Suprapubic skin (tissue), 4 donors: ENCODE measurements at regions not wholly inside any gene's neighbourhood (a gene's known extent, or its start where the extent isn't known, plus 50 kb on each side); places are given as distances from the start of the nearest gene placed in this dataset.

ENCODE experiments used
- DNase-seq, 2 donors: peaks; one replicate each; pipeline ENCODE4 v3.0.0-alpha.2; 2019; ENCODE audit warnings: low spot score in 2 of 2
- H3K27ac ChIP-seq: fragments of 200-600 bp; sonication (generic); one replicate; pipeline ENCODE4 v1.5.1; 2019
- H3K27me3 ChIP-seq: fragments of 200-600 bp; sonication (generic); one replicate; pipeline ENCODE4 v1.5.1; 2019
- H3K36me3 ChIP-seq: fragments of 200-600 bp; sonication (generic); one replicate; pipeline ENCODE4 v1.5.1; 2019
- H3K4me1 ChIP-seq: fragments of 200-600 bp; sonication (generic); one replicate; pipeline ENCODE4 v1.5.1; 2019
- H3K4me3 ChIP-seq: fragments of 200-600 bp; sonication (generic); one replicate; pipeline ENCODE4 v1.5.1; 2019; ENCODE audit warnings: mild to moderate bottlenecking
- H3K9me3 ChIP-seq: fragments of 200-600 bp; sonication (generic); one replicate; pipeline ENCODE4 v1.5.1; 2019
- CTCF ChIP-seq, 2 donors: fragments of 200-600 bp in 1 of 2; fragments of 450-650 bp in 1 of 2; sonication (generic) in 1 of 2; IDR thresholded peaks; one replicate each; pipeline ENCODE4 v1.5.1; 2016 to 2019; ENCODE audit warnings: antibody characterized with exemption in 2 of 2, mild to moderate bottlenecking in 1 of 2, moderate library complexity in 1 of 2
- EP300 ChIP-seq: sonication (generic); formaldehyde crosslinking; IDR thresholded peaks from one replicate; pipeline ENCODE4 v1.6.1; 2017; ENCODE audit warnings: antibody characterized with exemption
- POLR2A ChIP-seq, 2 donors: fragments of 450-650 bp; IDR thresholded peaks; one replicate each; pipeline ENCODE4 v1.6.1; 2017; ENCODE audit warnings: antibody characterized with exemption in 2 of 2, mild to moderate bottlenecking in 2 of 2, moderate library complexity in 2 of 2
- POLR2AphosphoS5 ChIP-seq, 3 donors: sonication (generic); formaldehyde crosslinking; IDR thresholded peaks; one replicate each; pipeline ENCODE4 v1.6.1; 2017; ENCODE audit warnings: antibody characterized with exemption in 3 of 3
- WGBS: methylation state at CpG from one replicate; pipeline ENCODE4 v1.1.5; 2018; 5-methylcytosine and 5-hydroxymethylcytosine counted together

GRCh38 chr18:27602092-27602491 is 417.0 kb upstream of the CHST9 start:
- H3K4me3 ChIP-seq, result no peak overlapping the region
- H3K4me1 ChIP-seq, result no peaks in the 10 kb centered on the region
- no peaks in the 10 kb centered on the region for H3K9me3 ChIP-seq
- no peak overlapping the region for H3K27ac ChIP-seq
- no peaks in the 10 kb centered on the region for H3K36me3 ChIP-seq
- DNase-seq, result no peak
- TF ChIP-seq POLR2AphosphoS5 (IDR thresholded peaks at IDR 0.05) (no peak), POLR2A (IDR thresholded peaks at IDR 0.05) (no peak), EP300 (no peak), CTCF (IDR thresholded peaks at IDR 0.05) (no peak)
- no peaks in the 10 kb centered on the region for H3K27me3 ChIP-seq
- WGBS, result 91% methylated on average over 2 of the region's 2 CpGs

- H3K4me3 ChIP-seq, result no peak overlapping the region
- no peak for DNase-seq
- TF ChIP-seq POLR2A (IDR thresholded peaks at IDR 0.05) (no peak), EP300 (no peak), CTCF (IDR thresholded peaks at IDR 0.05) (no peak), POLR2AphosphoS5 (IDR thresholded peaks at IDR 0.05) (no peak)
- no peaks in the 10 kb centered on the region for H3K4me1 ChIP-seq
- no peaks in the 10 kb centered on the region for H3K9me3 ChIP-seq
- no peaks in the 10 kb centered on the region for H3K27me3 ChIP-seq
- H3K36me3 ChIP-seq, result no peaks in the 10 kb centered on the region
- no peak overlapping the region for H3K27ac ChIP-seq
Measured at GRCh38 chr18:27600245-27600644, 415.1 kb upstream of the CHST9 start.

GRCh38 chr18:27599202-27599829 is 414.2 kb upstream of the CHST9 start:
- H3K36me3 ChIP-seq, result no peaks in the 10 kb centered on the region
- 76% methylated on average over 1 of the region's 1 CpG for WGBS
- no peaks in the 10 kb centered on the region for H3K4me1 ChIP-seq
- H3K4me3 ChIP-seq, result no peak overlapping the region
- no peaks in the 10 kb centered on the region for H3K9me3 ChIP-seq
- TF ChIP-seq POLR2AphosphoS5 (IDR thresholded peaks at IDR 0.05) (no peak), CTCF (IDR thresholded peaks at IDR 0.05) (peak; percentile 37 to 78), EP300 (no peak), POLR2A (IDR thresholded peaks at IDR 0.05) (no peak)
- no peak overlapping the region for H3K27ac ChIP-seq
- H3K27me3 ChIP-seq, result no peaks in the 10 kb centered on the region
- no peak for DNase-seq

- Histone ChIP-seq H3K27me3 (peaks cover 3% of the 10 kb centered on the region), H3K4me1 (no peaks in the 10 kb centered on the region), H3K27ac (no peak overlapping the region), H3K36me3 (no peaks in the 10 kb centered on the region), H3K9me3 (no peaks in the 10 kb centered on the region), H3K4me3 (no peak overlapping the region)
- WGBS, result 64% methylated on average over 5 of the region's 5 CpGs
- DNase-seq, result no peak
- no peak for TF ChIP-seq EP300
Measured at GRCh38 chr18:27595113-27595838, 410.2 kb upstream of the CHST9 start.

- no peak for TF ChIP-seq EP300
- TF ChIP-seq POLR2AphosphoS5 (IDR thresholded peaks at IDR 0.05), result no peak
- no peak for TF ChIP-seq POLR2A (IDR thresholded peaks at IDR 0.05)
- no peak for TF ChIP-seq CTCF (IDR thresholded peaks at IDR 0.05)
- no peaks in the 10 kb centered on the region for H3K27me3 ChIP-seq
- no peaks in the 10 kb centered on the region for H3K36me3 ChIP-seq
- 63% methylated on average over 10 of the region's 10 CpGs for WGBS
- DNase-seq, result no peak
- H3K27ac ChIP-seq, result no peak overlapping the region
- peaks cover 4% of the 10 kb centered on the region for H3K9me3 ChIP-seq
- H3K4me1 ChIP-seq, result no peaks in the 10 kb centered on the region
- no peak overlapping the region for H3K4me3 ChIP-seq
Measured at GRCh38 chr18:27585602-27586173, 400.6 kb upstream of the CHST9 start.
